Right lobe of liver (tissue), 4 donors: ENCODE measurements at regions not wholly inside any gene's neighbourhood (a gene's known extent, or its start where the extent isn't known, plus 50 kb on each side); places are given as distances from the start of the nearest gene placed in this dataset.

Experiments
- CTCF ChIP-seq, 4 donors: fragments of 200-600 bp in 3 of 4; fragments of 450-650 bp in 1 of 4; IDR thresholded peaks; one replicate each; pipeline versions ENCODE4 v1.5.1 to v1.8.0; 2016 to 2022; ENCODE audit warnings: antibody characterized with exemption in 4 of 4, mild to moderate bottlenecking in 2 of 4
- POLR2A ChIP-seq: fragments of 450-650 bp; IDR thresholded peaks from one replicate; pipeline ENCODE4 v1.6.1; 2017; ENCODE audit warnings: antibody characterized with exemption, mild to moderate bottlenecking
- donor health status: DM: no; HTN: no; CAD: no.
- donor health status: DM: no; HTN: no; CAD: no.
- donor health status: DM: no; HTN: yes; CAD: no.

DNA sequence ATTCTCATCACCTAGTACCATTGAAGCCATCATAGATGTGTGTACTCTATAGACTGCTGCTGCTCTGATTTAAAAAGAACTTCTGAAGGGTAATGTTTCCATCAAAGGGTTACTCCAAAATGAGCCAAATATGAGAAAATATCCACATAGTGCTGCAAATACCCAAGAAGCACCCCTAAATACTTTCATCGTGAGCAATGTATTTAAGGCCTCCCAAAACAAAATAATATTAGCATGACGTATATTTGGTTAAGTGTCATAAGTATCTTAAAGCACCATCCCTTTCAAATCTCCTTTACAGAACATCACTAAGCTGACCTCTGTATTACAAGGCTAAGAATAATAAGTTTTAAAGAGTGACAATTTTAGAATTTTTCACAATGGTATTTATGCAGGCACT lies 421.8 kb downstream of the MTRR start:
- TF ChIP-seq CTCF (IDR thresholded peaks at IDR 0.05) (no peak), POLR2A (no peak)
